HUES64 (cell line): ENCODE measurements at regions not wholly inside any gene's neighbourhood (a gene's known extent, or its start where the extent isn't known, plus 50 kb on each side); places are given as distances from the start of the nearest gene placed in this dataset.

ENCODE experiments used
- H3K27ac ChIP-seq: 2 replicates; pipeline ENCODE4 v1.7.0; 2013; ENCODE audit warnings: low read depth, low read length, inconsistent platforms
- H3K27me3 ChIP-seq: 2 replicates; pipeline ENCODE4 v1.6.1; 2013; ENCODE audit warnings: mild to moderate bottlenecking, low read length; ENCODE audit not compliant: insufficient read depth
- H3K36me3 ChIP-seq: 2 replicates; pipeline ENCODE4 v1.6.1; 2013; ENCODE audit warnings: mild to moderate bottlenecking, low read length; ENCODE audit not compliant: insufficient read depth
- H3K4me1 ChIP-seq: 2 replicates; pipeline ENCODE4 v1.6.1; 2013; ENCODE audit warnings: mild to moderate bottlenecking, low read length, moderate library complexity; ENCODE audit not compliant: insufficient read depth
- H3K4me3 ChIP-seq: 2 replicates; pipeline ENCODE4 v1.5.1; 2013; ENCODE audit warnings: mild to moderate bottlenecking, low read length, moderate library complexity
- H3K9ac ChIP-seq: 2 replicates; pipeline ENCODE4 v1.6.1; 2013; ENCODE audit warnings: mild to moderate bottlenecking, low read depth, low read length
- H3K9me3 ChIP-seq: 2 replicates; pipeline ENCODE4 v1.6.1; 2013; ENCODE audit warnings: low read depth, low read length; ENCODE audit not compliant: insufficient read depth
- WGBS: fragments of 150-250, 120-280 bp; methylation state at CpG from one replicate; pipeline ENCODE4 v1.1.7; 2013; ENCODE audit warnings: missing lambda C conversion rate; 5-methylcytosine and 5-hydroxymethylcytosine counted together

DNA sequence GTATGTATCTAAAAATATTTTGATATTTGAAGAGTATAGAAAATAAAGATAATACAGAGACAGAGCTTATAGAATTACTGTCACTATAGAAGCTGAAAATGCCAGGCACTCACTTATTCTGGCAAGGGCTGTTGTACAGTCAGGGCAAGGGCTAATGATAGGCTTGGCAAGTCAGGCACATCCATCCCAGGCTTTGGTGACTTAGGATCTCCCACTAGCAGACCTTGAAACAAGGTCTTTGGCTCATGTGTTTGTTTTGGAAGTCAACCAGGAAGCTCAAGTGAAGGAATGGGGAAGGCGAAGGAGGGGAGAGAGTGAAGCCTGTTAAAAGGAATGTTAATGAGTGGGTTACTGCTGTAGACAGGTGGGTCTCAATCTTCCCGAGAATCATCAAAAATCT is 199.1 kb upstream of the SUCLG2 start:
- no peak overlapping the region for H3K9ac ChIP-seq
- H3K4me1 ChIP-seq: no peaks in the 10 kb centered on the region
- no peaks in the 10 kb centered on the region for H3K36me3 ChIP-seq
- WGBS: 96% methylated on average over 2 of the region's 2 CpGs
- H3K27me3 ChIP-seq: no peaks in the 10 kb centered on the region
- no peak overlapping the region for H3K4me3 ChIP-seq
- H3K9me3 ChIP-seq: no peaks in the 10 kb centered on the region
- no peak overlapping the region for H3K27ac ChIP-seq

- H3K36me3 ChIP-seq: no peaks in the 10 kb centered on the region
- H3K4me1 ChIP-seq: no peaks in the 10 kb centered on the region
- H3K9ac ChIP-seq: no peak overlapping the region
- H3K4me3 ChIP-seq: no peak overlapping the region
- no peaks in the 10 kb centered on the region for H3K27me3 ChIP-seq
- H3K9me3 ChIP-seq: no peaks in the 10 kb centered on the region
- 92% methylated on average over 3 of the region's 3 CpGs for WGBS
- H3K27ac ChIP-seq: no peak overlapping the region
Measured at GRCh38 chr3:67848299-67848698, 193.9 kb upstream of the SUCLG2 start.

- no peak overlapping the region for H3K27ac ChIP-seq
- no peaks in the 10 kb centered on the region for H3K4me1 ChIP-seq
- no peaks in the 10 kb centered on the region for H3K27me3 ChIP-seq
- no peaks in the 10 kb centered on the region for H3K9me3 ChIP-seq
- H3K36me3 ChIP-seq: no peaks in the 10 kb centered on the region
- no peak overlapping the region for H3K9ac ChIP-seq
- H3K4me3 ChIP-seq: no peak overlapping the region
Measured at GRCh38 chr3:67846166-67846565, 191.8 kb upstream of the SUCLG2 start.

DNA sequence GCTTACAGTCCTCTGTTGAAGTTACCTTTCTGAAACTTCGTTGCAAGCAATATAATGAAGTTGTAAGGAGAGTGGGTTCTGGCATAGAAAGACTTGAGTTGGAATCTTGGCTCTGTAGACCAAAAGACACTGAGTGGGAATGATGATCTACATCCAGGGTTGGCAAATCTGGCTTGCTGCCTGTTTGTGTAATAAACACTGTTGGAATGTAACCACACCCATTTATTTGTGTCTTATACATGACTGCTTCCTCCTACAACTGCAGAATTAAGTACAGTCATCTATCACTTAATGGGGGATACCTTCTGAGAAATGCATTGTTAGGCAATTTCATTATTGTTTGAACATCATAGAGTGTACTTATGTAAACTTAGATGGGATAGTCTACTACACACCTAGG is 178.4 kb upstream of the SUCLG2 start:
- Histone ChIP-seq H3K9me3 (peaks cover 2% of the 10 kb centered on the region; the same call in 1 of the 2 replicates), H3K9ac (no peak overlapping the region), H3K4me1 (no peaks in the 10 kb centered on the region), H3K27me3 (no peaks in the 10 kb centered on the region), H3K27ac (no peak overlapping the region), H3K36me3 (no peaks in the 10 kb centered on the region), H3K4me3 (no peak overlapping the region)
- WGBS: 91% methylated on average over 1 of the region's 1 CpG

GRCh38 chr3:67831262-67831661 is 176.8 kb upstream of the SUCLG2 start:
- Histone ChIP-seq H3K9ac (no peak overlapping the region), H3K27me3 (no peaks in the 10 kb centered on the region), H3K9me3 (peaks cover 2% of the 10 kb centered on the region; the same call in 1 of the 2 replicates), H3K36me3 (no peaks in the 10 kb centered on the region), H3K4me3 (no peak overlapping the region), H3K4me1 (no peaks in the 10 kb centered on the region), H3K27ac (no peak overlapping the region)
- WGBS: 87% methylated on average over 3 of the region's 3 CpGs

- H3K36me3 ChIP-seq: no peaks in the 10 kb centered on the region
- no peak overlapping the region for H3K9ac ChIP-seq
- H3K9me3 ChIP-seq: 0 out of 2 replicates have a peak, but pooled peaks cover 2% of the 10 kb centered on the region
- H3K4me1 ChIP-seq: no peaks in the 10 kb centered on the region
- WGBS: no CpG with 5 or more reads among the region's 1 CpG
- H3K4me3 ChIP-seq: no peak overlapping the region
- no peak overlapping the region for H3K27ac ChIP-seq
- H3K27me3 ChIP-seq: no peaks in the 10 kb centered on the region
Measured at GRCh38 chr3:67828486-67829010, 174.1 kb upstream of the SUCLG2 start.

GRCh38 chr3:67821135-67821534 is 166.7 kb upstream of the SUCLG2 start:
- Histone ChIP-seq H3K36me3 (no peaks in the 10 kb centered on the region), H3K27me3 (no peaks in the 10 kb centered on the region), H3K4me3 (no peak overlapping the region), H3K9me3 (no peaks in the 10 kb centered on the region), H3K27ac (no peak overlapping the region), H3K9ac (no peak overlapping the region), H3K4me1 (no peaks in the 10 kb centered on the region)
- WGBS: 91% methylated on average over 4 of the region's 4 CpGs

GRCh38 chr3:67819447-67819846 is 165.0 kb upstream of the SUCLG2 start:
- Histone ChIP-seq H3K27ac (no peak overlapping the region), H3K36me3 (no peaks in the 10 kb centered on the region), H3K4me1 (no peaks in the 10 kb centered on the region), H3K9ac (no peak overlapping the region), H3K9me3 (no peaks in the 10 kb centered on the region), H3K4me3 (no peak overlapping the region), H3K27me3 (no peaks in the 10 kb centered on the region)
- 86% methylated on average over 1 of the region's 1 CpG for WGBS

DNA sequence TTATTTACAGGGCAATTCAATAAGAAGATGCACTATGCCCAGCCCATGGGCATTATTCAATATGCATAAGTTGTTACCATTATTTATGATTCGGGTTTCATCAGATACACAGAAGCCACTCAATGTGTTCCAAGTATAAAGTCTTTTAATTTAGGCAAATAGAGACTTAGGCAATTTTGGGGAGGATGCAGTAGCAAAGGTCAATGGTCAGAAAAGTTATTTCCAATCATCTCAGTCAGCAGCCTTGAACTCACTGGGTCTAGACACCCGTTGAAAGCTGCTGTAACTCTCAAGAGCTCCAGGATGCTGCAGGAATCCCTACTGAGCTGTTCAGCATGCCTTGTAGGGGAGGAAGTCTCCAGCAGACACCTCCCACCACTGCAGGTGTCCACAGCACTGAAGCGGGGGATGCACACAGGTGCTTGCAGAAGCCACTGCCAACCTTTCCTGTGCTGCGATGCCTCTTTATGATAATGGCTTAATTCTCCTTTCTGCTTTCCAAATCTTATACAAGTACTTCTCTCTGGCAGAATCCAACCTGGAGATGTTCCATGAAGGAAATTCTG is 155.0 kb upstream of the SUCLG2 start:
- Histone ChIP-seq H3K27ac (no peak overlapping the region), H3K9me3 (no peaks in the 10 kb centered on the region), H3K4me3 (no peak overlapping the region), H3K4me1 (no peaks in the 10 kb centered on the region), H3K9ac (no peak overlapping the region), H3K36me3 (no peaks in the 10 kb centered on the region), H3K27me3 (no peaks in the 10 kb centered on the region)
- 79% methylated on average over 4 of the region's 4 CpGs for WGBS

GRCh38 chr3:67808906-67809305 is 154.5 kb upstream of the SUCLG2 start:
- Histone ChIP-seq H3K36me3 (no peaks in the 10 kb centered on the region), H3K27ac (no peak overlapping the region), H3K9me3 (no peaks in the 10 kb centered on the region), H3K9ac (no peak overlapping the region), H3K27me3 (no peaks in the 10 kb centered on the region), H3K4me3 (no peak overlapping the region), H3K4me1 (no peaks in the 10 kb centered on the region)
- 86% methylated on average over 2 of the region's 3 CpGs for WGBS

DNA sequence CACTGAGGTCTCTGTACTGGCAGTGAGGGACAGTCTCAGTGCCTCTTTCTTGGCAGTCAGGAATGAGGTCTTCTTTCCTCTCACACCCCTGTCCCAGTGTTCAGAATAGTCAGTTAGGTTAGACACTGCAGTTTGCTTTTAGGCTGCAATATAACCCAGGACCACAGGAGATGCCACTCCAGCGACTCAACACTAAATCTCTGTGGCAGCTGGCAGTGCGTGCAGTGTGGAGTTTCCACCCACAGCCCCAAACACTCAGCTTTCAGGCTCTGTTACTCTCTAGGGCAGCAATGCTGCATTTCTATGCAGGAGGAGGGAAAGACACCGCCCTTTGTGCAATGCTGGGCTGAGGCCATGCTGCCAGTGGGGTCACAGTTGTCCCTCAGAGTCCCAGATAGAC is 150.2 kb upstream of the SUCLG2 start:
- Histone ChIP-seq H3K4me1 (no peaks in the 10 kb centered on the region), H3K4me3 (no peak overlapping the region), H3K36me3 (no peaks in the 10 kb centered on the region), H3K9ac (no peak overlapping the region), H3K27ac (no peak overlapping the region), H3K9me3 (no peaks in the 10 kb centered on the region), H3K27me3 (no peaks in the 10 kb centered on the region)
- WGBS: 93% methylated on average over 3 of the region's 3 CpGs

DNA sequence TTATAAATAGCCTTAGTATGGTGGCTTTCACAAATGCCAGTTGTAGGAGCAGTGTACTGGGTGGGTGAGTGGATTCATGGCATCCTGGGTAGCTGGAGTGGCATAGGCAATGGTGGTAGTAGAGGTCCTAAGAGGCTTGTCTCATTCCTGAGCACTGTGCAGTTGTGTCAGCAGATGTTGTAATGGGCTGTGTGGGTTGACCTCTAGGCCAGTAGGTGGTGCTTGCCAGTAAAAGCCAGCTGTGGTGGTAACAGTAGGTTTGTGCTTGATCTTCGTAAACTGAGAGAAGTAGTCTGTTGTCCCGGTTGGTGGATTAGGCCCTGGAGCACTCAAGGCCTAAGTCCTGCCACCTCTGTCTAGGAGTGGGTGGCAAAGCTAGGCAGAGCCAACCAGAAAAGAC is 149.7 kb upstream of the SUCLG2 start:
- no peak overlapping the region for H3K27ac ChIP-seq
- no peak overlapping the region for H3K9ac ChIP-seq
- no peaks in the 10 kb centered on the region for H3K27me3 ChIP-seq
- WGBS: 89% methylated on average over 2 of the region's 2 CpGs
- no peaks in the 10 kb centered on the region for H3K4me1 ChIP-seq
- no peaks in the 10 kb centered on the region for H3K36me3 ChIP-seq
- no peaks in the 10 kb centered on the region for H3K9me3 ChIP-seq
- no peak overlapping the region for H3K4me3 ChIP-seq
